Neural progenitor cell (in vitro differentiated cells): ENCODE measurements at regions not wholly inside any gene's neighbourhood (a gene's known extent, or its start where the extent isn't known, plus 50 kb on each side); places are given as distances from the start of the nearest gene placed in this dataset.

Source experiments
- EZH2 ChIP-seq: fragments of 200-600 bp; sonication (generic); IDR thresholded peaks from 2 replicates; pipeline ENCODE4 v1.6.1; 2017; ENCODE audit warnings: antibody characterized with exemption, mild to moderate bottlenecking, moderate library complexity
- EZH2phosphoT487 ChIP-seq: fragments of 200-600 bp; sonication (generic); IDR thresholded peaks from 2 replicates; pipeline ENCODE4 v1.6.1; 2017; ENCODE audit warnings: antibody characterized with exemption
- TF ChIP-seq, protein P1 (sequence below): fragments of 200-600 bp; sonication (generic); IDR thresholded peaks from 2 replicates; pipeline ENCODE4 v1.5.1; 2017; ENCODE audit warnings: antibody characterized with exemption, mild to moderate bottlenecking

DNA sequence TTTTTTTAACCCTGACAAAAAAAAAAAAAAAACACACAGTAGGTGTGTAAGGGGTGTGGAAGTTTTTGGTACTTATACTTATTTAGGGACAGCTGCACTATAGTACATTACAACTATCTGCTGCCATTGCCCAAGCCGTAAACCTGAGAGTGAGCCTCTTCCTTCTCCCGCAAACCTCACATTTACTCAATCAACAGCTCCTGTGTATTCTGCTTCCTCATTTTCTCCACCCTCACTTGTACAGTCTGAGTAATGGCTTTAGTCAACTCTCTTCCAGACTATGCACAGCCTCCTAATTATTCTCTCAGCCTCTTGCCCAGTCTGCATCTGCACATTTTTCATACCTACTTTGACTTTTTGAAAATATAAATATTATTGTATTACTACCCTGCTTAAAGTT is 362.0 kb downstream of the ADAM29 start:
- TF ChIP-seq, protein P1, sequence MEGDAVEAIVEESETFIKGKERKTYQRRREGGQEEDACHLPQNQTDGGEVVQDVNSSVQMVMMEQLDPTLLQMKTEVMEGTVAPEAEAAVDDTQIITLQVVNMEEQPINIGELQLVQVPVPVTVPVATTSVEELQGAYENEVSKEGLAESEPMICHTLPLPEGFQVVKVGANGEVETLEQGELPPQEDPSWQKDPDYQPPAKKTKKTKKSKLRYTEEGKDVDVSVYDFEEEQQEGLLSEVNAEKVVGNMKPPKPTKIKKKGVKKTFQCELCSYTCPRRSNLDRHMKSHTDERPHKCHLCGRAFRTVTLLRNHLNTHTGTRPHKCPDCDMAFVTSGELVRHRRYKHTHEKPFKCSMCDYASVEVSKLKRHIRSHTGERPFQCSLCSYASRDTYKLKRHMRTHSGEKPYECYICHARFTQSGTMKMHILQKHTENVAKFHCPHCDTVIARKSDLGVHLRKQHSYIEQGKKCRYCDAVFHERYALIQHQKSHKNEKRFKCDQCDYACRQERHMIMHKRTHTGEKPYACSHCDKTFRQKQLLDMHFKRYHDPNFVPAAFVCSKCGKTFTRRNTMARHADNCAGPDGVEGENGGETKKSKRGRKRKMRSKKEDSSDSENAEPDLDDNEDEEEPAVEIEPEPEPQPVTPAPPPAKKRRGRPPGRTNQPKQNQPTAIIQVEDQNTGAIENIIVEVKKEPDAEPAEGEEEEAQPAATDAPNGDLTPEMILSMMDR = no peak
- no peak for TF ChIP-seq EZH2phosphoT487
- no peak for TF ChIP-seq EZH2
